ENCODE measurements at regions not wholly inside any gene's neighbourhood (a gene's known extent, or its start where the extent isn't known, plus 50 kb on each side); places are given as distances from the start of the nearest gene placed in this dataset.
"Not testable (repeated sequence)": the region's sequence is repeated elsewhere in the genome, so short reads cannot be mapped to it uniquely, and the experiment has no call there.

GRCh38 chr7:13130321-13130720 is 442.9 kb downstream of the ARL4A start:
- peaks cover under 1% of the 10 kb centered on the region for H3K9me3 Mint-ChIP-seq
- no peak for DNase-seq (ENCODE audit: low read depth, low spot score)
- no peaks in the 10 kb centered on the region for H3K4me1 Mint-ChIP-seq
- H3K4me3 Mint-ChIP-seq = no peak overlapping the region
- peak overlapping the region; percentile 4 for H3K27ac Mint-ChIP-seq (ENCODE audit: unreplicated experiment)
- no peak for TF ChIP-seq CTCF (conservative IDR thresholded peaks at IDR 0.05)
- H3K27me3 Mint-ChIP-seq (ENCODE audit: low read depth) = no peaks in the 10 kb centered on the region
- H3K36me3 Mint-ChIP-seq (ENCODE audit: low read depth) = no peaks in the 10 kb centered on the region

- not testable (repeated sequence) for DNase-seq (ENCODE audit: low read depth, low spot score); H3K4me3 Mint-ChIP-seq; H3K9me3 Mint-ChIP-seq; H3K4me1 Mint-ChIP-seq; H3K36me3 Mint-ChIP-seq (ENCODE audit: low read depth); H3K27ac Mint-ChIP-seq (ENCODE audit: unreplicated experiment); H3K27me3 Mint-ChIP-seq (ENCODE audit: low read depth)
Observed at GRCh38 chr7:13130906-13131305, 443.5 kb downstream of the ARL4A start.

- Mint-ChIP-seq H3K27me3 (ENCODE audit: low read depth) (no peaks in the 10 kb centered on the region), H3K27ac (ENCODE audit: unreplicated experiment) (no peak overlapping the region), H3K36me3 (ENCODE audit: low read depth) (no peaks in the 10 kb centered on the region), H3K4me3 (no peak overlapping the region), H3K9me3 (peaks cover 4% of the 10 kb centered on the region), H3K4me1 (no peaks in the 10 kb centered on the region)
- DNase-seq (ENCODE audit: low read depth, low spot score) = no peak
- no peak for TF ChIP-seq CTCF (conservative IDR thresholded peaks at IDR 0.05)
Observed at GRCh38 chr7:13132314-13132713, 444.9 kb downstream of the ARL4A start.

- not testable (repeated sequence) for H3K4me3 Mint-ChIP-seq; H3K9me3 Mint-ChIP-seq; H3K36me3 Mint-ChIP-seq (ENCODE audit: low read depth); H3K4me1 Mint-ChIP-seq; DNase-seq (ENCODE audit: low read depth, low spot score); H3K27ac Mint-ChIP-seq (ENCODE audit: unreplicated experiment); H3K27me3 Mint-ChIP-seq (ENCODE audit: low read depth)
Observed at GRCh38 chr7:13136345-13136744, 448.9 kb downstream of the ARL4A start.

- Mint-ChIP-seq H3K27ac (ENCODE audit: unreplicated experiment) (no peak overlapping the region), H3K9me3 (peaks cover 6% of the 10 kb centered on the region), H3K36me3 (ENCODE audit: low read depth) (no peaks in the 10 kb centered on the region), H3K4me1 (no peaks in the 10 kb centered on the region), H3K27me3 (ENCODE audit: low read depth) (no peaks in the 10 kb centered on the region), H3K4me3 (no peak overlapping the region)
- no peak for TF ChIP-seq CTCF (conservative IDR thresholded peaks at IDR 0.05)
- no peak for DNase-seq (ENCODE audit: low read depth, low spot score)
Observed at GRCh38 chr7:13139436-13139835, 452.0 kb downstream of the ARL4A start.

- H3K4me1 Mint-ChIP-seq = no peaks in the 10 kb centered on the region
- H3K4me3 Mint-ChIP-seq = no peak overlapping the region
- no peaks in the 10 kb centered on the region for H3K27me3 Mint-ChIP-seq (ENCODE audit: low read depth)
- peak overlapping the region; percentile 16 for H3K27ac Mint-ChIP-seq (ENCODE audit: unreplicated experiment)
- no peaks in the 10 kb centered on the region for H3K36me3 Mint-ChIP-seq (ENCODE audit: low read depth)
- DNase-seq (ENCODE audit: low read depth, low spot score) = no peak
- TF ChIP-seq CTCF (conservative IDR thresholded peaks at IDR 0.05) = no peak
- H3K9me3 Mint-ChIP-seq = no peaks in the 10 kb centered on the region
Observed at GRCh38 chr7:13144673-13145072, 457.2 kb downstream of the ARL4A start.

- Mint-ChIP-seq H3K4me3 (no peak overlapping the region), H3K9me3 (peaks cover 3% of the 10 kb centered on the region), H3K36me3 (ENCODE audit: low read depth) (no peaks in the 10 kb centered on the region), H3K4me1 (peaks cover 5% of the 10 kb centered on the region), H3K27ac (ENCODE audit: unreplicated experiment) (no peak overlapping the region), H3K27me3 (ENCODE audit: low read depth) (no peaks in the 10 kb centered on the region)
- no peak for DNase-seq (ENCODE audit: low read depth, low spot score)
- no peak for TF ChIP-seq CTCF (conservative IDR thresholded peaks at IDR 0.05)
Observed at GRCh38 chr7:13148548-13148947, 461.1 kb downstream of the ARL4A start.
